ENCODE measurements at regions not wholly inside any gene's neighbourhood (a gene's known extent, or its start where the extent isn't known, plus 50 kb on each side); places are given as distances from the start of the nearest gene placed in this dataset.

DNA sequence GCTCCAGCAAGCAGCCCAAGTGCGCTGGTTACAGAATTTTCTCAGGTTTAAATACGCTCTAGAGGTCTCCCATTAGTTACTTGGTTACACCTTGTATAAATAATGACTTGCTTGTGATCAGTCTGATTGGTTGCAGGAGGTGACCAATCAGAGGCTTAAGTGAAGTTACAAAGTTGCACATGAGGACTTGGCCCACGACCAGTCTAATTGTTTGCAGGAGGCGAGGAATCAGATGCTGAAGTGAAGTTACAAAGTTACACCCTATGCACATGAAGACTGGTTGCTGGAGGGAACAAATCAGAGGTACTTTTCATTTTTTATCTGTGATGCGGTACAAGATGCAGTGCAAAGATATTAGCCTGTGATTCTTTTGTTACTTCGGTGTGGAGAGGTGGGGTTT lies 80.7 kb downstream of the UBE2NL start:
- ATAC-seq = no peak
- TF ChIP-seq ZNF8 (CRISPR knock-in tag; IDR thresholded peaks at IDR 0.05) = no peak
- TF ChIP-seq ZC3H10 (CRISPR knock-in tag; IDR thresholded peaks at IDR 0.05) = no peak
- TF ChIP-seq TOX (CRISPR knock-in tag; IDR thresholded peaks at IDR 0.05; ENCODE audit: borderline replicate concordance) = no peak
- no peak for TF ChIP-seq ESRRG (CRISPR knock-in tag; IDR thresholded peaks at IDR 0.05)
- TF ChIP-seq, protein P1, sequence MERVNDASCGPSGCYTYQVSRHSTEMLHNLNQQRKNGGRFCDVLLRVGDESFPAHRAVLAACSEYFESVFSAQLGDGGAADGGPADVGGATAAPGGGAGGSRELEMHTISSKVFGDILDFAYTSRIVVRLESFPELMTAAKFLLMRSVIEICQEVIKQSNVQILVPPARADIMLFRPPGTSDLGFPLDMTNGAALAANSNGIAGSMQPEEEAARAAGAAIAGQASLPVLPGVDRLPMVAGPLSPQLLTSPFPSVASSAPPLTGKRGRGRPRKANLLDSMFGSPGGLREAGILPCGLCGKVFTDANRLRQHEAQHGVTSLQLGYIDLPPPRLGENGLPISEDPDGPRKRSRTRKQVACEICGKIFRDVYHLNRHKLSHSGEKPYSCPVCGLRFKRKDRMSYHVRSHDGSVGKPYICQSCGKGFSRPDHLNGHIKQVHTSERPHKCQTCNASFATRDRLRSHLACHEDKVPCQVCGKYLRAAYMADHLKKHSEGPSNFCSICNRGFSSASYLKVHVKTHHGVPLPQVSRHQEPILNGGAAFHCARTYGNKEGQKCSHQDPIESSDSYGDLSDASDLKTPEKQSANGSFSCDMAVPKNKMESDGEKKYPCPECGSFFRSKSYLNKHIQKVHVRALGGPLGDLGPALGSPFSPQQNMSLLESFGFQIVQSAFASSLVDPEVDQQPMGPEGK (CRISPR knock-in tag; IDR thresholded peaks at IDR 0.05; ENCODE audit: borderline replicate concordance) = no peak
- TF ChIP-seq ZNF70 (CRISPR knock-in tag; IDR thresholded peaks at IDR 0.05) = no peak
- TF ChIP-seq RARB (CRISPR knock-in tag; IDR thresholded peaks at IDR 0.05) = no peak
- TF ChIP-seq OSR1 (CRISPR knock-in tag; IDR thresholded peaks at IDR 0.05) = no peak
- TF ChIP-seq, protein P2, sequence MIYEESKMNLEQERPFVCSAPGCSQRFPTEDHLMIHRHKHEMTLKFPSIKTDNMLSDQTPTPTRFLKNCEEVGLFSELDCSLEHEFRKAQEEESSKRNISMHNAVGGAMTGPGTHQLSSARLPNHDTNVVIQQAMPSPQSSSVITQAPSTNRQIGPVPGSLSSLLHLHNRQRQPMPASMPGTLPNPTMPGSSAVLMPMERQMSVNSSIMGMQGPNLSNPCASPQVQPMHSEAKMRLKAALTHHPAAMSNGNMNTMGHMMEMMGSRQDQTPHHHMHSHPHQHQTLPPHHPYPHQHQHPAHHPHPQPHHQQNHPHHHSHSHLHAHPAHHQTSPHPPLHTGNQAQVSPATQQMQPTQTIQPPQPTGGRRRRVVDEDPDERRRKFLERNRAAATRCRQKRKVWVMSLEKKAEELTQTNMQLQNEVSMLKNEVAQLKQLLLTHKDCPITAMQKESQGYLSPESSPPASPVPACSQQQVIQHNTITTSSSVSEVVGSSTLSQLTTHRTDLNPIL (CRISPR knock-in tag; IDR thresholded peaks at IDR 0.05; ENCODE audit: low read depth) = no peak

DNA sequence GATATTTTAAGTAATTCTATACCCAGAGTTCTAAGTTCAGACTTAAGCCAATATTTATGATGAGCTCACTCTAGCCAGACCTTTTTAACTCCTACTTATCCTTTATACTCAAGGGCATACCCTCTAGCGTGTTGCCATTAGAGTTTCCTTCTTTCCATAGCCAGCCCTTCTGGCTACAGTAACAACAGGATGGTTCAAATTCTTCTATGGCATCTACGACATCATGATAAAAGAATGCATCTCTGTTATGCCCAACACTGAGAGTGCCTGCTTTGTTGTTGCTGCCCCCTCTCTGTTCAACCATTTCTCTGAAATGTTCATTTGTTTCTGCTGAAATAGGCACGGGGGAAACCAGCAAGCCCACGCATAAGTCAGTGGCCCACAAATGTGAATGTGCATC lies 104.5 kb downstream of the UBE2NL start:
- no peak for ATAC-seq
- no peak for TF ChIP-seq ZNF565 (CRISPR knock-in tag; conservative IDR thresholded peaks at IDR 0.05; ENCODE audit: low read depth)
- TF ChIP-seq SNAI2 (CRISPR knock-in tag; IDR thresholded peaks at IDR 0.05) = no peak

DNA sequence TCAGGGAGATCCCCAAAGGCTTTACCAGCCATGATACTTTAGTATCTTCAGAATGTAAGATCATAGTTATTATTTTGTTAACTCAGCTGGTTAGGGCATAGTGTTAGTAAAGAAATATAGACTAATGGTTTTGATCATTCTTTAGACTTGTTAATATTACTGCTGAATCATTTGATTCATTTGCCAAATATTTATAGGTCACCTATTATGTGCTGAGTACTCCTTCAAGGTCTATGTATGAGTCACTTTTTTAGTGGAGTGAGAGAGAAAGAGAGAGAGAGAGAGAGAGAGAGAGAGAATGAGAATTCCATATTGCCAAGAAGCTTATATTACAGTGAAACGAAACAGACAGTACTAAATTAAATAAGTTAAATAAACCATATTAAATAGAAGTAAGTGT lies 110.3 kb downstream of the UBE2NL start:
- ATAC-seq = no peak
- TF ChIP-seq ISL1 (CRISPR knock-in tag; IDR thresholded peaks at IDR 0.05) = no peak
- TF ChIP-seq GLIS3 (CRISPR knock-in tag; IDR thresholded peaks at IDR 0.05) = no peak
- no peak for TF ChIP-seq CSDC2 (CRISPR knock-in tag; IDR thresholded peaks at IDR 0.05)
- TF ChIP-seq TOX (CRISPR knock-in tag; IDR thresholded peaks at IDR 0.05; ENCODE audit: borderline replicate concordance) = no peak
- no peak for TF ChIP-seq ZFP30 (CRISPR knock-in tag; IDR thresholded peaks at IDR 0.05)
- TF ChIP-seq, protein P3, sequence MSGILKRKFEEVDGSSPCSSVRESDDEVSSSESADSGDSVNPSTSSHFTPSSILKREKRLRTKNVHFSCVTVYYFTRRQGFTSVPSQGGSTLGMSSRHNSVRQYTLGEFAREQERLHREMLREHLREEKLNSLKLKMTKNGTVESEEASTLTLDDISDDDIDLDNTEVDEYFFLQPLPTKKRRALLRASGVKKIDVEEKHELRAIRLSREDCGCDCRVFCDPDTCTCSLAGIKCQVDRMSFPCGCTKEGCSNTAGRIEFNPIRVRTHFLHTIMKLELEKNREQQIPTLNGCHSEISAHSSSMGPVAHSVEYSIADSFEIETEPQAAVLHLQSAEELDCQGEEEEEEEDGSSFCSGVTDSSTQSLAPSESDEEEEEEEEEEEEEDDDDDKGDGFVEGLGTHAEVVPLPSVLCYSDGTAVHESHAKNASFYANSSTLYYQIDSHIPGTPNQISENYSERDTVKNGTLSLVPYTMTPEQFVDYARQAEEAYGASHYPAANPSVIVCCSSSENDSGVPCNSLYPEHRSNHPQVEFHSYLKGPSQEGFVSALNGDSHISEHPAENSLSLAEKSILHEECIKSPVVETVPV (CRISPR knock-in tag; IDR thresholded peaks at IDR 0.05) = no peak
- TF ChIP-seq ZNF8 (CRISPR knock-in tag; IDR thresholded peaks at IDR 0.05) = no peak
- no peak for TF ChIP-seq PPARA (CRISPR knock-in tag; IDR thresholded peaks at IDR 0.05; ENCODE audit: borderline replicate concordance)
- no peak for TF ChIP-seq ARNTL (CRISPR knock-in tag; IDR thresholded peaks at IDR 0.05; ENCODE audit: borderline replicate concordance, low read depth)
- TF ChIP-seq ZNF70 (CRISPR knock-in tag; IDR thresholded peaks at IDR 0.05) = no peak
- TF ChIP-seq, protein P1 (CRISPR knock-in tag; IDR thresholded peaks at IDR 0.05; ENCODE audit: borderline replicate concordance) = no peak
- TF ChIP-seq, protein P4, sequence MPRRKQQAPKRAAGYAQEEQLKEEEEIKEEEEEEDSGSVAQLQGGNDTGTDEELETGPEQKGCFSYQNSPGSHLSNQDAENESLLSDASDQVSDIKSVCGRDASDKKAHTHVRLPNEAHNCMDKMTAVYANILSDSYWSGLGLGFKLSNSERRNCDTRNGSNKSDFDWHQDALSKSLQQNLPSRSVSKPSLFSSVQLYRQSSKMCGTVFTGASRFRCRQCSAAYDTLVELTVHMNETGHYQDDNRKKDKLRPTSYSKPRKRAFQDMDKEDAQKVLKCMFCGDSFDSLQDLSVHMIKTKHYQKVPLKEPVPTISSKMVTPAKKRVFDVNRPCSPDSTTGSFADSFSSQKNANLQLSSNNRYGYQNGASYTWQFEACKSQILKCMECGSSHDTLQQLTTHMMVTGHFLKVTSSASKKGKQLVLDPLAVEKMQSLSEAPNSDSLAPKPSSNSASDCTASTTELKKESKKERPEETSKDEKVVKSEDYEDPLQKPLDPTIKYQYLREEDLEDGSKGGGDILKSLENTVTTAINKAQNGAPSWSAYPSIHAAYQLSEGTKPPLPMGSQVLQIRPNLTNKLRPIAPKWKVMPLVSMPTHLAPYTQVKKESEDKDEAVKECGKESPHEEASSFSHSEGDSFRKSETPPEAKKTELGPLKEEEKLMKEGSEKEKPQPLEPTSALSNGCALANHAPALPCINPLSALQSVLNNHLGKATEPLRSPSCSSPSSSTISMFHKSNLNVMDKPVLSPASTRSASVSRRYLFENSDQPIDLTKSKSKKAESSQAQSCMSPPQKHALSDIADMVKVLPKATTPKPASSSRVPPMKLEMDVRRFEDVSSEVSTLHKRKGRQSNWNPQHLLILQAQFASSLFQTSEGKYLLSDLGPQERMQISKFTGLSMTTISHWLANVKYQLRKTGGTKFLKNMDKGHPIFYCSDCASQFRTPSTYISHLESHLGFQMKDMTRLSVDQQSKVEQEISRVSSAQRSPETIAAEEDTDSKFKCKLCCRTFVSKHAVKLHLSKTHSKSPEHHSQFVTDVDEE (CRISPR knock-in tag; IDR thresholded peaks at IDR 0.05) = no peak
- no peak for TF ChIP-seq ZFP3 (CRISPR knock-in tag; IDR thresholded peaks at IDR 0.05)

DNA sequence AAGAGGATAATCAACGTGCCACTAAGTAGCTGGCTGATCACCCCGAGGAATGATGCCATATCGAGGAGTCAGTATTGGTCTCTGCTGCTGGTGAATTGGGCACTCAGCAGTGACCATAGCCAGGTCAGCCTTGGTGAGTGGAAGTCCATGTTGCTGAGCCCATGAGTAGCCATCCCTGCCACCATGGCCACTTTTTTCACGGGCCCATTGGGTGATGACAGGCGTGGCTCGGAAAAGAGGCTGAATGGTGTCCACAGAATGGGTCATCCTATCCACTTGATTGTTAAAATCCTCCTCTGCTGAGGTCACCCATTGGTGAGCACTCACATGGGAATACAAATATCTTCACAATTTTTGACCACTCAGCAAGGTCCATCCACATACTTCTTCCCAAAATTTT lies 114.4 kb downstream of the UBE2NL start:
- no peak for ATAC-seq
- no peak for TF ChIP-seq ZNF565 (CRISPR knock-in tag; conservative IDR thresholded peaks at IDR 0.05; ENCODE audit: low read depth)
- TF ChIP-seq ZC3H10 (CRISPR knock-in tag; IDR thresholded peaks at IDR 0.05) = no peak
- no peak for TF ChIP-seq RARB (CRISPR knock-in tag; IDR thresholded peaks at IDR 0.05)
- no peak for TF ChIP-seq ZNF70 (CRISPR knock-in tag; IDR thresholded peaks at IDR 0.05)
- no peak for TF ChIP-seq TCF4 (CRISPR knock-in tag; IDR thresholded peaks at IDR 0.05; ENCODE audit: borderline replicate concordance)
- TF ChIP-seq, protein P4 (CRISPR knock-in tag; IDR thresholded peaks at IDR 0.05) = no peak
- no peak for TF ChIP-seq ARNTL (CRISPR knock-in tag; IDR thresholded peaks at IDR 0.05; ENCODE audit: borderline replicate concordance, low read depth)
- TF ChIP-seq, protein P1 (CRISPR knock-in tag; IDR thresholded peaks at IDR 0.05; ENCODE audit: borderline replicate concordance) = no peak
- TF ChIP-seq TOX (CRISPR knock-in tag; IDR thresholded peaks at IDR 0.05; ENCODE audit: borderline replicate concordance) = no peak
